IPS-18a (cell line): ENCODE measurements at regions not wholly inside any gene's neighbourhood (a gene's known extent, or its start where the extent isn't known, plus 50 kb on each side); places are given as distances from the start of the nearest gene placed in this dataset.

Experiments
- H3K27ac ChIP-seq: one replicate; pipeline ENCODE4 v1.5.1; 2013; ENCODE audit warnings: low read length
- H3K27me3 ChIP-seq: one replicate; pipeline ENCODE4 v1.6.1; 2013; ENCODE audit warnings: mild to moderate bottlenecking, low read length; ENCODE audit not compliant: control insufficient read depth, insufficient read depth
- H3K36me3 ChIP-seq: one replicate; pipeline ENCODE4 v1.6.1; 2013; ENCODE audit warnings: low read depth, low read length; ENCODE audit not compliant: control insufficient read depth
- H3K4me1 ChIP-seq: one replicate; pipeline ENCODE4 v1.6.1; 2013; ENCODE audit warnings: low read depth, low read length; ENCODE audit not compliant: control insufficient read depth
- H3K4me3 ChIP-seq: one replicate; pipeline ENCODE4 v1.5.1; 2013; ENCODE audit warnings: low read length
- H3K9ac ChIP-seq: one replicate; pipeline ENCODE4 v1.6.1; 2013; ENCODE audit warnings: mild to moderate bottlenecking, low read length, moderate library complexity
- H3K9me3 ChIP-seq: one replicate; pipeline ENCODE4 v1.6.1; 2013; ENCODE audit warnings: low read depth, low read length; ENCODE audit not compliant: control insufficient read depth

GRCh38 chr14:86973177-86973576, 1019.8 kb downstream of the GALC start:
- no peak overlapping the region for H3K4me3 ChIP-seq
- no peak overlapping the region for H3K27ac ChIP-seq
- H3K9me3 ChIP-seq = no peaks in the 10 kb centered on the region
- H3K36me3 ChIP-seq = no peaks in the 10 kb centered on the region
- no peaks in the 10 kb centered on the region for H3K27me3 ChIP-seq
- H3K4me1 ChIP-seq = no peaks in the 10 kb centered on the region
- H3K9ac ChIP-seq = no peak overlapping the region

- no peak overlapping the region for H3K27ac ChIP-seq
Measured at GRCh38 chr14:86971292-86971691, 1021.7 kb downstream of the GALC start.

GRCh38 chr14:86961106-86961716, 1031.8 kb downstream of the GALC start:
- Histone ChIP-seq H3K9ac (no peak overlapping the region), H3K27me3 (no peaks in the 10 kb centered on the region), H3K4me1 (no peaks in the 10 kb centered on the region), H3K9me3 (no peaks in the 10 kb centered on the region), H3K27ac (no peak overlapping the region), H3K4me3 (no peak overlapping the region), H3K36me3 (no peaks in the 10 kb centered on the region)

More at GRCh38 chr14:86971292-86971691, 1021.7 kb downstream of the GALC start:
- Histone ChIP-seq H3K9me3 (no peaks in the 10 kb centered on the region), H3K4me1 (no peaks in the 10 kb centered on the region), H3K27me3 (no peaks in the 10 kb centered on the region), H3K36me3 (no peaks in the 10 kb centered on the region), H3K4me3 (no peak overlapping the region), H3K9ac (no peak overlapping the region)

GRCh38 chr14:86955771-86956354, 1037.1 kb downstream of the GALC start:
- no peak overlapping the region for H3K4me3 ChIP-seq
- no peak overlapping the region for H3K27ac ChIP-seq
- H3K27me3 ChIP-seq = no peaks in the 10 kb centered on the region
- H3K36me3 ChIP-seq = no peaks in the 10 kb centered on the region
- H3K4me1 ChIP-seq = peaks cover 6% of the 10 kb centered on the region
- H3K9ac ChIP-seq = no peak overlapping the region
- no peaks in the 10 kb centered on the region for H3K9me3 ChIP-seq

- H3K4me3 ChIP-seq = no peak overlapping the region
- H3K36me3 ChIP-seq = no peaks in the 10 kb centered on the region
- H3K27me3 ChIP-seq = no peaks in the 10 kb centered on the region
- no peak overlapping the region for H3K27ac ChIP-seq
- H3K4me1 ChIP-seq = peaks cover 6% of the 10 kb centered on the region
- no peak overlapping the region for H3K9ac ChIP-seq
- no peaks in the 10 kb centered on the region for H3K9me3 ChIP-seq
Measured at GRCh38 chr14:86954623-86955022, 1038.4 kb downstream of the GALC start.

- no peaks in the 10 kb centered on the region for H3K27me3 ChIP-seq
- no peak overlapping the region for H3K27ac ChIP-seq
- no peak overlapping the region for H3K4me3 ChIP-seq
- H3K9me3 ChIP-seq = no peaks in the 10 kb centered on the region
- no peaks in the 10 kb centered on the region for H3K4me1 ChIP-seq
- H3K36me3 ChIP-seq = no peaks in the 10 kb centered on the region
- no peak overlapping the region for H3K9ac ChIP-seq
Measured at GRCh38 chr14:86946446-86946845, 1046.5 kb downstream of the GALC start.

GRCh38 chr14:86944434-86944833, 1048.5 kb downstream of the GALC start:
- Histone ChIP-seq H3K36me3 (no peaks in the 10 kb centered on the region), H3K27ac (no peak overlapping the region), H3K4me3 (no peak overlapping the region), H3K27me3 (no peaks in the 10 kb centered on the region), H3K4me1 (no peaks in the 10 kb centered on the region), H3K9me3 (no peaks in the 10 kb centered on the region), H3K9ac (no peak overlapping the region)

- Histone ChIP-seq H3K27ac (no peak overlapping the region), H3K4me1 (no peaks in the 10 kb centered on the region), H3K27me3 (no peaks in the 10 kb centered on the region), H3K9ac (no peak overlapping the region), H3K36me3 (no peaks in the 10 kb centered on the region), H3K4me3 (no peak overlapping the region), H3K9me3 (no peaks in the 10 kb centered on the region)
Measured at GRCh38 chr14:86943391-86944365, 1049.3 kb downstream of the GALC start.

- no peak overlapping the region for H3K4me3 ChIP-seq
- no peaks in the 10 kb centered on the region for H3K27me3 ChIP-seq
- H3K9ac ChIP-seq = no peak overlapping the region
- H3K4me1 ChIP-seq = no peaks in the 10 kb centered on the region
- H3K9me3 ChIP-seq = no peaks in the 10 kb centered on the region
- H3K36me3 ChIP-seq = no peaks in the 10 kb centered on the region
- H3K27ac ChIP-seq = no peak overlapping the region
Measured at GRCh38 chr14:86942936-86943335, 1050.0 kb downstream of the GALC start.

GRCh38 chr14:86940106-86940505, 1052.9 kb downstream of the GALC start:
- no peak overlapping the region for H3K27ac ChIP-seq
- H3K9me3 ChIP-seq = no peaks in the 10 kb centered on the region
- no peaks in the 10 kb centered on the region for H3K4me1 ChIP-seq
- no peaks in the 10 kb centered on the region for H3K36me3 ChIP-seq
- H3K4me3 ChIP-seq = no peak overlapping the region
- H3K27me3 ChIP-seq = no peaks in the 10 kb centered on the region
- no peak overlapping the region for H3K9ac ChIP-seq

GRCh38 chr14:86938320-86938719, 1054.7 kb downstream of the GALC start:
- no peaks in the 10 kb centered on the region for H3K4me1 ChIP-seq
- H3K27ac ChIP-seq = no peak overlapping the region
- H3K36me3 ChIP-seq = no peaks in the 10 kb centered on the region
- no peak overlapping the region for H3K4me3 ChIP-seq
- H3K27me3 ChIP-seq = no peaks in the 10 kb centered on the region
- no peaks in the 10 kb centered on the region for H3K9me3 ChIP-seq
- H3K9ac ChIP-seq = no peak overlapping the region
